ENCODE measurements at regions not wholly inside any gene's neighbourhood (a gene's known extent, or its start where the extent isn't known, plus 50 kb on each side); places are given as distances from the start of the nearest gene placed in this dataset.

GRCh38 chr4:141812158-141812557 lies 175.8 kb downstream of the IL15 start:
- Histone ChIP-seq H3K9me3 (ENCODE audit: insufficient read depth, low read depth) (no peaks in the 10 kb centered on the region), H2AFZ (no peak overlapping the region), H3K4me3 (no peak overlapping the region), H3K27me3 (ENCODE audit: insufficient read depth, low read depth) (no peaks in the 10 kb centered on the region), H3K79me2 (ENCODE audit: low read depth) (no peaks in the 10 kb centered on the region), H3K4me1 (replicated peaks; ENCODE audit: insufficient read depth) (no peaks in the 10 kb centered on the region), H3K27ac (no peak overlapping the region), H3K4me2 (no peak overlapping the region), H3F3A (ENCODE audit: insufficient read depth, low read depth) (no peaks in the 10 kb centered on the region), H3K9me2 (ENCODE audit: insufficient read depth) (no peaks in the 10 kb centered on the region), H4K20me1 (ENCODE audit: insufficient read depth) (no peaks in the 10 kb centered on the region), H3K36me3 (ENCODE audit: low read depth) (no peaks in the 10 kb centered on the region)
- intact Hi-C loops (cut with micrococcal nuclease; ENCODE audit: unreplicated experiment), result no loop called here
- no TSS peak for BruUV-seq (replicated peaks)
- DNase-seq, result no peak
- TF ChIP-seq EZH2 (IDR thresholded peaks at IDR 0.05; ENCODE audit: low read depth) (no peak), CTCF (conservative IDR thresholded peaks at IDR 0.05) (no peak)
- CTCF ChIA-PET, result no interaction called here
- POLR2A ChIA-PET (ENCODE audit: unreplicated experiment), result no interaction called here

- POLR2A ChIA-PET (ENCODE audit: unreplicated experiment), result no interaction called here
- Histone ChIP-seq H3K27ac (no peak overlapping the region), H3K79me2 (ENCODE audit: low read depth) (no peaks in the 10 kb centered on the region), H3F3A (ENCODE audit: insufficient read depth, low read depth) (no peaks in the 10 kb centered on the region), H3K4me3 (no peak overlapping the region), H3K9me3 (ENCODE audit: insufficient read depth, low read depth) (no peaks in the 10 kb centered on the region), H3K4me1 (replicated peaks; ENCODE audit: insufficient read depth) (no peaks in the 10 kb centered on the region), H3K9me2 (ENCODE audit: insufficient read depth) (no peaks in the 10 kb centered on the region), H3K27me3 (ENCODE audit: insufficient read depth, low read depth) (no peaks in the 10 kb centered on the region), H3K36me3 (ENCODE audit: low read depth) (no peaks in the 10 kb centered on the region), H2AFZ (no peak overlapping the region), H3K4me2 (no peak overlapping the region), H4K20me1 (ENCODE audit: insufficient read depth) (no peaks in the 10 kb centered on the region)
- TF ChIP-seq CTCF (conservative IDR thresholded peaks at IDR 0.05) (no peak), EZH2 (IDR thresholded peaks at IDR 0.05; ENCODE audit: low read depth) (no peak)
- intact Hi-C loops (cut with micrococcal nuclease; ENCODE audit: unreplicated experiment), result no loop called here
- no TSS peak for BruUV-seq (replicated peaks)
- peak in 1 of 2 experiments; percentile 42 for DNase-seq
- CTCF ChIA-PET, result no interaction called here
Observed at GRCh38 chr4:141814499-141814898, 178.1 kb downstream of the IL15 start.

GRCh38 chr4:141815646-141816045 lies 179.3 kb downstream of the IL15 start:
- POLR2A ChIA-PET (ENCODE audit: unreplicated experiment), result no interaction called here
- intact Hi-C loops (cut with micrococcal nuclease; ENCODE audit: unreplicated experiment), result no loop called here

More at GRCh38 chr4:141815646-141816045, 179.3 kb downstream of the IL15 start:
- Histone ChIP-seq H4K20me1 (ENCODE audit: insufficient read depth) (no peaks in the 10 kb centered on the region), H3K27ac (no peak overlapping the region), H3K79me2 (ENCODE audit: low read depth) (no peaks in the 10 kb centered on the region), H2AFZ (no peak overlapping the region), H3K36me3 (ENCODE audit: low read depth) (no peaks in the 10 kb centered on the region), H3K4me3 (no peak overlapping the region), H3K27me3 (ENCODE audit: insufficient read depth, low read depth) (no peaks in the 10 kb centered on the region), H3K4me2 (no peak overlapping the region), H3K4me1 (replicated peaks; ENCODE audit: insufficient read depth) (no peaks in the 10 kb centered on the region), H3K9me3 (ENCODE audit: insufficient read depth, low read depth) (no peaks in the 10 kb centered on the region), H3K9me2 (ENCODE audit: insufficient read depth) (no peaks in the 10 kb centered on the region), H3F3A (ENCODE audit: insufficient read depth, low read depth) (no peaks in the 10 kb centered on the region)
- no peak for TF ChIP-seq CTCF (conservative IDR thresholded peaks at IDR 0.05)
- no peak for TF ChIP-seq EZH2 (IDR thresholded peaks at IDR 0.05; ENCODE audit: low read depth)
- CTCF ChIA-PET, result no interaction called here
- no peak for DNase-seq
- BruUV-seq (replicated peaks), result no TSS peak
